HG03439 (cell line): ENCODE measurements at regions not wholly inside any gene's neighbourhood (a gene's known extent, or its start where the extent isn't known, plus 50 kb on each side); places are given as distances from the start of the nearest gene placed in this dataset.

Source experiments
- ATAC-seq: cut with Tn5 transposase; IDR thresholded peaks from one replicate; pipeline ENCODE4 v1.9.1; 2021; ENCODE audit warnings: mild to moderate bottlenecking, moderate library complexity; ENCODE audit not compliant: unreplicated experiment

- ATAC-seq: no peak
These were observed 128.4 kb upstream of the CREB1 start for GRCh38 chr2:207401338-207401737.

DNA sequence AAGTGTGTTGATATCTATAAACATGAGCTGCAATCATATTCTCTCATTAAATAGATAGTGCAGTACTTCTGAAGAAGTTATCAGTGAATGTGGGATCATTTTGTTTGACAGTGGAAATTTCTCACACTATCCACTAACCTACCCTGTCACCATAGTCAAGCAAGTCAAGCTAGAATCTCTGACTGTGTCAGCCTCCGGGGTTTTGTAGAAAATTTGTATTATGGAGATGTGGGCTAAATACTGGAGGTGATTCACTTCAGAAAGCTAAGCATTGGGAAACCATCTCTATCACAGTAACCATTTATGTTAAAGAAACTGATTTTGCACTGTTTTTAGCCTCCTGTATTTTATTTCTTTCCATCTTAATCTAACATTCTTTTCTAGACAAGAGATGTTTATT lies 126.6 kb upstream of the CREB1 start:
- ATAC-seq: no peak

- ATAC-seq: no peak
These were observed 125.8 kb upstream of the CREB1 start for GRCh38 chr2:207403950-207404349.

- no peak for ATAC-seq
These were observed 124.6 kb upstream of the CREB1 start for GRCh38 chr2:207405150-207405549.

GRCh38 chr2:207408086-207408794 lies 121.5 kb upstream of the CREB1 start:
- ATAC-seq: peak; percentile 88

- no peak for ATAC-seq
These were observed 120.2 kb upstream of the CREB1 start for GRCh38 chr2:207409517-207409916.

DNA sequence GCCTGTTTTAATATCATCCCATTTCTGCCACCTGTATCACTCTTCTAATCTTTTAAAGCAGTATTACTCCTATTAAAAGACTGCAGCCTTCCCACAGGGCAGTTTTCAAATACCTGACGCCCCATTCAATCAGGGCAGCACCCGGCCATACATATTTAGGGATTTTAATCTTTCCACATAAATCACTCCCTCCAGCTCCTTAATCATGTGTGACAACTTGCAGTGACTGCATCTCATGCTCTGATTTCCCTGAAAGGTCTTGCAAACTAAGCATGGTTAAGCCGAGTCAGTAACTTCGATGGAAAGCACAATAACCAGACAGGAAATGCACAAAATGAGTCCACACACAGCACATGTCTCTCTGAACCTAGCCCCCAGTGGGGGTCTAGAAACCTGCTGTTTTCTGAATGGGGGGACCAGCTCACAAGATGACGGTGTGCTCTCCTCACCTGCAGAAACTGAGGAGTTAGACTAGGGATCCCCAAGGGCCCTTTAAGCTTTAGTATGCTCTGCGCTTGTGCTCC lies 116.9 kb upstream of the CREB1 start:
- no peak for ATAC-seq

DNA sequence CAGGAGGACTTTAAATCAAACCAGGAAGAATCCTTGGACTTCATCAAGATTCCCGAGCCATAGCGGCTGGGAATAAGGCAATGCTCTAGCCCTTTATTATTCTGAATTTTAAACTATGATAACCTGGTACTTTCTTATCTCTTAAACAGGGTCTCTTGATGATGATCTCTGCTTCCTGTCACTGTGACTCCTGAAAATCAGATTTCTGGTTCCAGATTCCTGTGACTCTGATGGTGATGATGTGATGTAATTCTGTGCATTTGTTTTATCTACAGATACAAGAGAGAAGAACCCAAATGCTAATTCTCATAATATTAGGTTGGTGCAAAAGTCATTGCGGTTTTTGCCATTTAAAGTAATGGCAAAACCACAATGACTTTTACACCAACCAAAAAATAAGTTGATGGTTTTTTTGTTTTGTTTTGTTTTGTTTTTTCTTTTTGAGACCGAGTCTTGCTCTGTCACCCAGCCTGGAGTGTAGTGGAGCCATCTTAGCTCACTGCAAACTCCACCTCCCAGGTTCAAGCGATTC lies 116.3 kb upstream of the CREB1 start:
- no peak for ATAC-seq

GRCh38 chr2:207416111-207416510 lies 113.7 kb upstream of the CREB1 start:
- ATAC-seq: no peak

GRCh38 chr2:207416900-207417299 lies 112.9 kb upstream of the CREB1 start:
- ATAC-seq: no peak

GRCh38 chr2:207417301-207417718 lies 112.5 kb upstream of the CREB1 start:
- no peak for ATAC-seq

- no peak for ATAC-seq
These were observed 111.3 kb upstream of the CREB1 start for GRCh38 chr2:207418419-207418818.

DNA sequence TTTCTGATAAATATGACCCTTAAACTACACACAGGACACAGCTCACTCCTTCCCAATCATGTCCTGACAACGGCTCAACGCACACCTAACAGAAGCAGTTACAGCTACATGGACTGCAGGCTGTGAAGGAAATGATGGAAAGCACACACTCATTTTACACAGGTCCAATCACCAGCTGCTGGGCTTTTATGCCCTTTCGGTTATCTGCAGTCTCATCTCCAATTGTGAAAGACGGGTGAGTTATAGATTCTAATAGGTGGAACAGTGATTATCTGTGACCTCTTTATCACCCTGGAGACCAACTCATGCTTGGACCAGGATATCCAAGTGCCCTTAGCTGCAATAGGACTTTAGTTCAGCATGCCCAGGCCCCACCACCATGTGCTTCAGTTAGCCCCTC lies 110.4 kb upstream of the CREB1 start:
- no peak for ATAC-seq

DNA sequence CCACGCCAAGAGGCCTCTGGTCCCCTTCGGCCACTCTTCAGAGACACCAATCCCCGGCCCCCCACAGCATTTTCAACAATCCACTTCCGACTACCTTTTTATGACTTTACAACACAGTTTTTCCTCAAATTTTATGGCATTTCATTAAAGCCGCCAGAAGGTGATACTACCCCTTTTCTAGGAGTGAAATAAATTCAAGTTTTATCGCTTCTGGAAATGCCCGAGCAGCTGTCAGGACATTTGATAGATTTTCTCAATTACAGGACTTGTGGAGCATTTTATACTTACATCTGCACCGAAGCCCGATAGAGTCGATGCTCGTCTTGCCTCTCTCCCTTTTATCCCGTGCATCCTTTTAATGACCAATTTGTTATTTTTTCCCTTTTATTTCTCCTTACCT lies 108.1 kb upstream of the CREB1 start:
- ATAC-seq: no peak

GRCh38 chr2:207422380-207422779 lies 107.4 kb upstream of the CREB1 start:
- ATAC-seq: no peak

DNA sequence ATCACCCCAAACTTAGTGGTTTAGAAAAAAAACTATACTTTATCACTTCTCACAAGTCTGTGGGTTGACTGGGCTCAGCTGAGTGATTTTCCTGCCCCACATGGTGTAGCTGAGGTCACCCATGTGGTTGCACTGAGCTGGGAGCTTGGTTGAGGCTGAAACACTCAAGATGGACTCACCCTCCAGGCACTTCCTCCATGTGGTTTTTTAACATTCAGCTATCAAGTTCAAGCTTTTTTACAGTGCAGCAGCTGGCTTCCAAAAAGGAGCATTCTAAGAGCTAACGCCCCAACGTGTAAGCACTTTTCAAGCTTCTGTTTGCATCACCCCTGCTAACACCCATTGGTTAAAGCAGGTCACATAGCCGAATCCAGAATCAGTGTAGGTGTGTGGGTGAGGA lies 105.9 kb upstream of the CREB1 start:
- ATAC-seq: peak; percentile 78

- no peak for ATAC-seq
These were observed 101.8 kb upstream of the CREB1 start for GRCh38 chr2:207427986-207428385.

- ATAC-seq: no peak
These were observed 101.2 kb upstream of the CREB1 start for GRCh38 chr2:207428573-207428972.

DNA sequence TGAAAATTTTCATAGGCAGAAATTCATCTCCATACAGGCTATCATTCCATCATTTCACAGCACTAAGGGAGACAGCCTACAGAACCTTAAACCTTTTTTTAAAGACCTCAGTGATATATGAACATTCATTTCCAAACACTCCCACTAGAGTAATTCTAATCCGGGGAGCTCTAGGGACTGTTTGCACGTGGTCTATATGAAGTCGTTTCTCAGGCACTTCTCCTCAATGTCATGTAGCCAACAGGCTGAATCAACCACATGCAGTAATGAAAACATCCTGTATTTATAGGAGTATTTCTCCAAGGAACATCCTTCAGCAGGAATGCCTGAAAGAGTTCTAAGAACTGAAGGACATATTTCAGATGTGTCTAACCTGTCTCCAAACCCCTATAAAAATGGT lies 97.3 kb upstream of the CREB1 start:
- no peak for ATAC-seq

DNA sequence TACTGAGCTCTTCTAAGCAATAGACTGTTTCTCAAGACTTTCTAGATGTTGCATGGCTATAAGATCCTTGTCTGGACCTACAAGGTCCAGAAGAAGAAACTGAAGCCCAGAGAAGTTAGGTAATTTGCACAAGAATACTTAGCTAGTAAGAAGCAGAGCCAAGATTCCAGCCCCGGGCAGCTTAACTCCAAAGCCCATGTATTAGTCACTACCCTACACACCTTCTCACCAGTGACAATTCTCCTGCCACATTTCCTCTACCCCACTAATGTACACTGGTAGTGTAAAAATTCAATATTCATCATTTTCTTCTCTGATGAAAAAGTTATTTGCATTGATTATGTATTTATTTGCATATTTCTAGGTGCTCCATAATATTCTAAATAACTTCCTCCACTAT lies 95.5 kb upstream of the CREB1 start:
- no peak for ATAC-seq

DNA sequence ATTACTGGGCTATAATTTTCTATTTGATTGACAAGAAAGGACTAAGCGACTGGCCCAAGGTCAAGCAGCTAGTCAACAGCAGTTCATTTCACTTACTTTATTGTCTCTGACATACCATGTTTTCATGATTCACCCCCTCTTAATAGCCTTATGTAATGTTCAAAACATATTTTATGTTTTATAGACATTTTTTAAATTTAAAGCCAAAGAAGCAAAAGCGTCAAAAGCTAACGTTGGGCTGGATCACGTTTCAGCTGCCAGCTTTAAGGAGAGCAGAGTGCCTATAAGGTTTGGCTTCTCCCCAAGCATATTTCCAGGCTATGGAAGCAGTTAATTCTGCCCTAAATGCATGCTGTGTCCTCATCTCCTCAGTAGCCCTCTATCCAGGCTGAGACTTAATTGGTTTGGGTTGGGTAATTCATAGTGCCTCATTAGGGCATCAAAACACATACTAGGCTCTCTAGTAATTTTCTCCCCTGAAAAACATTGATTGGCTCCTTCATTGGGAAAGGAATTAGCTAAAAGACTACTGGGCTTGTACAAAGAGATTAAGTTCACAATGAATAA lies 94.8 kb upstream of the CREB1 start:
- ATAC-seq: no peak

DNA sequence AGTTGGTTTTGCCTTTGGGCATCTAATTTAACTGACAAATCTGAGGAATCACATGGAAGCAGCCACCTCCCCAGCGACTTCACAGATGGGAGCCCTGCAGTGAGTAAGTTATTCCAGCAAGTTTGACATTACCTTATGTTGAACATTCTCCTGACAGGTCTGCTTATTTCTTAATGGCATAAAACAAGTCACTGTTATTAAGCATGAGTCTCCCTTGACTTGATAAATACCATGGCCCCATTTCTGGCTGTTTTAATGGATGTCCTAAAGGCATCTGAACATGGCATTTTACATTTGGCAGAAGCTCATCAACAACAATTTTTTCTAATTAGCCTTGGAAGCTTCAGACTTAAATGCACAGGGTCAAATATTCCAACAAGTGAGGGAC lies 92.6 kb upstream of the CREB1 start:
- no peak for ATAC-seq
